Suprapubic skin (tissue), 3 donors: ENCODE measurements at regions not wholly inside any gene's neighbourhood (a gene's known extent, or its start where the extent isn't known, plus 50 kb on each side); places are given as distances from the start of the nearest gene placed in this dataset.

Experiments used
- POLR2AphosphoS5 ChIP-seq, 3 donors: sonication (generic); formaldehyde crosslinking; IDR thresholded peaks; one replicate each; pipeline ENCODE4 v1.6.1; 2017; ENCODE audit warnings: antibody characterized with exemption in 3 of 3
- TF ChIP-seq, protein P1 (sequence below), 2 donors: fragments of 200-600 bp in 1 of 2; fragments of 450-650 bp in 1 of 2; sonication (generic) in 1 of 2; IDR thresholded peaks; one replicate each; pipeline ENCODE4 v1.5.1; 2016 to 2019; ENCODE audit warnings: antibody characterized with exemption in 2 of 2, mild to moderate bottlenecking in 1 of 2, moderate library complexity in 1 of 2

DNA sequence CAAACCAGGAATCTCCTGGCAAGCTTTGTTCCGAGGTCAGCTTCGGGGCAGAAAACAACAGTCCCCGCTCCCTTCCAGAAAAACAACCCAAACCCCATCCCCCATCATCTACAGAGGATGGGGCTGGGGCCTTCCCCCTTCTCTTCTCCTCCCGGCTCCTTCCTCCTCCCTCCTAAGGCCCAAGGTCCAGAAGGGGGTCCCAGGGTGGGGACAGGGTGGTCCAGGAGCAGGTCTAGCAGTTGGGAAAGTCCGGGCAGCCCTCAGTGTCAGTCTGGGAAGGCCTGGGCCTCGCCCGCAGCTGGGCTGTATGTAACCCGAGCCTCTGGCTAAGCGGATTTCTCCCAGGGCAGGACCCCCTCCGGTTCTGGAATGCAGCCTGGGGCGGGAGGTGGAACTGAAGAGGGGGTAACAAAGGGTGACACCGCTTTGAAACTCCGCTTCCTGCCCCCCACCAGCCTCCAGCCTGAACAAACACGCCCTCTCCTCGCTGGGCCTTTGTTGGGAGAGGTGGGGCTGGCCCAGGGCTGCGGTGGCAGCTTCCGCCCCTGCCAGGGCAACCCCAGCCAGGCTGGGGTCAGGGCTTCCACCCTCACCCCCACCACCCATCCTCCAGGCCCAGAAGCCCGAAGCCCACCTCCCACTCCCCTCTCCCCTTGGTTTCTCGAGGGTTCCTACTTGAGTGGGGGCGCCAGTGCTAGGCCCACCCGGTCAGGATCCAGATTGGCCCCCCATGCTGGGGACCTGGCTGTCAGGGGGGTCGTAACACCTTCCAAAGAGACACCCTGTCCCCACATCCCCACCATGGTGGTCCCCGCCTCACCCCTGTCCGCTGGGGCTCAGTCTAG lies 63.5 kb downstream of the C9orf50 start:
- no peak for TF ChIP-seq POLR2AphosphoS5 (IDR thresholded peaks at IDR 0.05)
- TF ChIP-seq, protein P1, sequence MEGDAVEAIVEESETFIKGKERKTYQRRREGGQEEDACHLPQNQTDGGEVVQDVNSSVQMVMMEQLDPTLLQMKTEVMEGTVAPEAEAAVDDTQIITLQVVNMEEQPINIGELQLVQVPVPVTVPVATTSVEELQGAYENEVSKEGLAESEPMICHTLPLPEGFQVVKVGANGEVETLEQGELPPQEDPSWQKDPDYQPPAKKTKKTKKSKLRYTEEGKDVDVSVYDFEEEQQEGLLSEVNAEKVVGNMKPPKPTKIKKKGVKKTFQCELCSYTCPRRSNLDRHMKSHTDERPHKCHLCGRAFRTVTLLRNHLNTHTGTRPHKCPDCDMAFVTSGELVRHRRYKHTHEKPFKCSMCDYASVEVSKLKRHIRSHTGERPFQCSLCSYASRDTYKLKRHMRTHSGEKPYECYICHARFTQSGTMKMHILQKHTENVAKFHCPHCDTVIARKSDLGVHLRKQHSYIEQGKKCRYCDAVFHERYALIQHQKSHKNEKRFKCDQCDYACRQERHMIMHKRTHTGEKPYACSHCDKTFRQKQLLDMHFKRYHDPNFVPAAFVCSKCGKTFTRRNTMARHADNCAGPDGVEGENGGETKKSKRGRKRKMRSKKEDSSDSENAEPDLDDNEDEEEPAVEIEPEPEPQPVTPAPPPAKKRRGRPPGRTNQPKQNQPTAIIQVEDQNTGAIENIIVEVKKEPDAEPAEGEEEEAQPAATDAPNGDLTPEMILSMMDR (IDR thresholded peaks at IDR 0.05): no peak
